ENCODE measurements at regions not wholly inside any gene's neighbourhood (a gene's known extent, or its start where the extent isn't known, plus 50 kb on each side); places are given as distances from the start of the nearest gene placed in this dataset.

GRCh38 chr6:28597217-28597835 is 71.6 kb downstream of the GPX5 start:
- peak in 1 of 3 donors; percentile 8 for DNase-seq
- H3K4me1 Mint-ChIP-seq = peaks cover 0 to 3% (median 0%) of the 10 kb centered on the region in 4 donors
- H3K27ac ChIP-seq (ENCODE audit: insufficient read depth, low read length, poor library complexity, severe bottlenecking) = no peak overlapping the region
- no peaks in the 10 kb centered on the region for H3K36me3 Mint-ChIP-seq
- no peak overlapping the region for H3K4me3 ChIP-seq (ENCODE audit: low read depth, low read length)
- no peaks in the 10 kb centered on the region for H3K4me1 ChIP-seq (ENCODE audit: control insufficient read depth, insufficient read depth, low read length, poor library complexity, severe bottlenecking)
- ATAC-seq (ENCODE audit: low read depth in 2 of 2) = no peak
- H3K27ac Mint-ChIP-seq = peak overlapping the region in 1 of 3 donors; percentile 38
- H3K27me3 Mint-ChIP-seq = peaks cover 41% of the 10 kb centered on the region
- no peaks in the 10 kb centered on the region for H3K36me3 ChIP-seq (ENCODE audit: control insufficient read depth, insufficient read depth, low read length)
- peaks cover 12% of the 10 kb centered on the region for H3K27me3 ChIP-seq (ENCODE audit: control insufficient read depth, insufficient read depth, low read length)
- peaks cover 0 to 10% (median 4%) of the 10 kb centered on the region in 7 donors for H3K9me3 Mint-ChIP-seq
- H3K4me3 Mint-ChIP-seq = no peak overlapping the region
- peaks cover 0 to 2% of the 10 kb centered on the region in 2 experiments for H3K9me3 ChIP-seq (ENCODE audit: control insufficient read depth in 2 of 2, low read length in 2 of 2)

DNA sequence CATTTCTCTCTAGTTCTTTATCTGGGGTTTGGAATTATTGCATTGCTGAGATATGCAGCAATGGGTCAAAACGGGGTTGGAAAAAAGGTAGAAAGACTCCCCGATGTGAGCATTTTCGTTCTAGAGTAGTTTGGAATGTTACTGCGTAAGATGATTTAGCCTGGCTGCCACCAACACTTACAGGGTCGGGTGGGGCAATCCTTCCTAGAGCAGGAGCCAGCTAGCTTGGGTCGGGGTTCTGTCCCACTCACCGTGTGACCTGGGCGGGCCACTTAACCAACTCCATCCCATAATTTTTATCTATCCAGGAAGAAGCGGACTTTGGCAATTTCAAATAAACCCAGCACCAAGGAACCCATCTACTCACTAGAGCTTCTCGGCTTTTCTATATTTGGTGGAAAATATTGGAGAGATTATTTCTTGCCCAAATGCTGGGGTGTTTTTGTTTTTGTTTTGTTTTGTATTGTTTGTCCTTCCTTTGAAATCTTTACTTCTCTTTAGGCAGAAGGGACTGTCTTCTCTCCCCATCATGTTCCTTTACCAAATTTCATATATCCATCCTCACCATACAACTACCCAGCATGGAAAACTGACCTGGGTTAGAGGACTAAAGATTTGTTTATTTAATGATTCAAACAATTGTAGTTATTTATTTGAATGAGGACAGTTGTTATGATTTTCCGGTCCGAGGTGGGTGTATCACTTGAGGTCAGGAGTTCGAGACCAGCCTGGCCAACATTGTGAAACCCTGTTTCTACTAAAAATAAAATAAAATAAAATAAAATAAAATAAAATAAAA is 72.4 kb downstream of the GPX5 start:
- Mint-ChIP-seq H3K27me3 (peaks cover 33% of the 10 kb centered on the region), H3K4me1 (peaks cover 0 to 3% (median 0%) of the 10 kb centered on the region in 4 donors), H3K36me3 (no peaks in the 10 kb centered on the region), H3K4me3 (no peak overlapping the region), H3K27ac (no peak overlapping the region), H3K9me3 (peaks cover 0 to 8% (median 3%) of the 10 kb centered on the region in 7 donors)
- ATAC-seq (ENCODE audit: low read depth in 2 of 2) (no peak), DNase-seq (no peak)
- peaks cover 0 to 2% of the 10 kb centered on the region in 2 experiments for H3K9me3 ChIP-seq (ENCODE audit: control insufficient read depth in 2 of 2, low read length in 2 of 2)
- no peak overlapping the region for H3K4me3 ChIP-seq (ENCODE audit: low read depth, low read length)
- no peak overlapping the region for H3K27ac ChIP-seq (ENCODE audit: insufficient read depth, low read length, poor library complexity, severe bottlenecking)
- no peaks in the 10 kb centered on the region for H3K4me1 ChIP-seq (ENCODE audit: control insufficient read depth, insufficient read depth, low read length, poor library complexity, severe bottlenecking)
- peaks cover 12% of the 10 kb centered on the region for H3K27me3 ChIP-seq (ENCODE audit: control insufficient read depth, insufficient read depth, low read length)
- no peaks in the 10 kb centered on the region for H3K36me3 ChIP-seq (ENCODE audit: control insufficient read depth, insufficient read depth, low read length)

DNA sequence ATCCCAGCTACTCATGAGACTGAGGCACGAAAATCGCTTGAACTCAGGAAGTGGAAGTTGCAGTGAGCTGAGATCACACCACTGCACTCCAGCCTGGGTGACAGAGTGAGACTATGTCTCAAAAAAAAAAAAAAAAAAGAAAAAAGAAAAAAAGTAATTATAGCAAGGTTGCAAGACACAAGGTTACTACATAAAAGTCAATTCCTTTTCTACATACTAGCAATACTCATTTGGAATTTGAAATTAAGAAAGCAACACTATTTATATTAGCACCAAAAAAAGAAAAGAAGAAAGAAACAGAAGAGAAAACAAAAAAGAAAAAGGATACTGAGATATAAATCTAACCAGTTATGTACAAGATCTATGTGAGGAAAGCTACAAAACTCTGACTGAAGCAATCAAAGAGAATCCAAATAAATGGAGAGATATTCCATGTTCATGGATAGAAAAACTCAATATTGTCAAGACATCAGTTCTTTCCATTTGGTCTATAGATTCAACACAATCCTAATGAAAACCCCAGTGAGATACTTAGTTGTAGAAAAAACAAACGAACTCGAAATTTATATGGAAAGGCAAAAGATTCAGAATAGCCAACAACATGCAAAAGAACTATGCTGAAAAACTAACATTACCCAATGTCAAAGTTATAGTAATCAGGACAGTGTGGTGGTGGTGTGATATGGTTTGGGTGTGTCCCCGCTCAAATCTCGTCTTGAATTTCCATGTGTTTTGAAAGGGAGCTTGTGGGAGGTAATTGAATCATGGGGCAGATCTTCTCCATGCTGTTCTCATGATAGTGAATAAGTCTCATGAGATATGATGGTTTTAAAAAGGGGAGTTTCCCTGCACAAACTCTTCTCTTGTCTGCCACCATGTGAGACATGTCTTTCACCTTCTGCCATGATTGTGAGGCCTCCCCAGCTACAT is 73.3 kb downstream of the GPX5 start:
- Histone ChIP-seq H3K9me3 (ENCODE audit: control insufficient read depth in 2 of 2, low read length in 2 of 2) (peaks cover 0 to 2% of the 10 kb centered on the region in 2 experiments), H3K36me3 (ENCODE audit: control insufficient read depth, insufficient read depth, low read length) (no peaks in the 10 kb centered on the region), H3K27ac (ENCODE audit: insufficient read depth, low read length, poor library complexity, severe bottlenecking) (no peak overlapping the region), H3K4me3 (ENCODE audit: low read depth, low read length) (no peak overlapping the region), H3K4me1 (ENCODE audit: control insufficient read depth, insufficient read depth, low read length, poor library complexity, severe bottlenecking) (no peaks in the 10 kb centered on the region), H3K27me3 (ENCODE audit: control insufficient read depth, insufficient read depth, low read length) (peaks cover 12% of the 10 kb centered on the region)
- H3K27me3 Mint-ChIP-seq = peaks cover 30% of the 10 kb centered on the region
- no peaks in the 10 kb centered on the region for H3K36me3 Mint-ChIP-seq
- no peak for ATAC-seq (ENCODE audit: low read depth in 2 of 2)
- H3K4me3 Mint-ChIP-seq = no peak overlapping the region
- no peak for DNase-seq
- H3K4me1 Mint-ChIP-seq = peaks cover 0 to 3% (median 0%) of the 10 kb centered on the region in 4 donors
- peaks cover 0 to 8% (median 3%) of the 10 kb centered on the region in 7 donors for H3K9me3 Mint-ChIP-seq
- no peak overlapping the region for H3K27ac Mint-ChIP-seq

- Histone ChIP-seq H3K9me3 (ENCODE audit: control insufficient read depth in 2 of 2, low read length in 2 of 2) (peaks cover 0 to 2% of the 10 kb centered on the region in 2 experiments), H3K4me3 (ENCODE audit: low read depth, low read length) (no peak overlapping the region), H3K27me3 (ENCODE audit: control insufficient read depth, insufficient read depth, low read length) (peaks cover 10% of the 10 kb centered on the region), H3K27ac (ENCODE audit: insufficient read depth, low read length, poor library complexity, severe bottlenecking) (no peak overlapping the region), H3K4me1 (ENCODE audit: control insufficient read depth, insufficient read depth, low read length, poor library complexity, severe bottlenecking) (no peaks in the 10 kb centered on the region), H3K36me3 (ENCODE audit: control insufficient read depth, insufficient read depth, low read length) (no peaks in the 10 kb centered on the region)
- DNase-seq (no peak), ATAC-seq (ENCODE audit: low read depth in 2 of 2) (no peak)
- peaks cover 0 to 8% (median 3%) of the 10 kb centered on the region in 7 donors for H3K9me3 Mint-ChIP-seq
- H3K27ac Mint-ChIP-seq = peak overlapping the region in 1 of 3 donors; percentile 66
- no peak overlapping the region for H3K4me3 Mint-ChIP-seq
- H3K4me1 Mint-ChIP-seq = peaks cover 0 to 3% (median 0%) of the 10 kb centered on the region in 4 donors
- peaks cover 23% of the 10 kb centered on the region for H3K27me3 Mint-ChIP-seq
- no peaks in the 10 kb centered on the region for H3K36me3 Mint-ChIP-seq
Observed at GRCh38 chr6:28600245-28600644, 74.6 kb downstream of the GPX5 start.

DNA sequence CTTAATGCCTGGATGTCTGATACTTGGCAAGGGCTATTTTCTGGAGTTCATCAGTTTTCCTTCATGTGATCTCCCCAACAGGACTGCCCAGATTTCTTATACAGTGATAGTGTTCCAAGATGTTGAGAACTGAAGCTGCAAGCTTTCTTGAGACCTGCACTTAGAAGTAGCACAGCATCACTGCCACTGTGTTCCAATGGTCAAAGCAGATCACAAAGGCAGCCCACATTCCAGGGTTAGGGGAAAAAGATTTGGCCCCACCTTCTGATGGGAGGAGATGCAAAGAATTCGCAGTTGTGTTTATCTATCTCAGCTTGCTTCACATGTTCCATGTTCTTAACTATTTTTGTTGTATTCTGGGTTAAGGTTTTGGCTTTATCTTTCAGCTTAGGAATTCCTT is 78.2 kb downstream of the GPX5 start:
- H3K27me3 Mint-ChIP-seq = peaks cover 15% of the 10 kb centered on the region
- no peak overlapping the region for H3K4me3 Mint-ChIP-seq
- no peak for ATAC-seq (ENCODE audit: low read depth in 2 of 2)

DNA sequence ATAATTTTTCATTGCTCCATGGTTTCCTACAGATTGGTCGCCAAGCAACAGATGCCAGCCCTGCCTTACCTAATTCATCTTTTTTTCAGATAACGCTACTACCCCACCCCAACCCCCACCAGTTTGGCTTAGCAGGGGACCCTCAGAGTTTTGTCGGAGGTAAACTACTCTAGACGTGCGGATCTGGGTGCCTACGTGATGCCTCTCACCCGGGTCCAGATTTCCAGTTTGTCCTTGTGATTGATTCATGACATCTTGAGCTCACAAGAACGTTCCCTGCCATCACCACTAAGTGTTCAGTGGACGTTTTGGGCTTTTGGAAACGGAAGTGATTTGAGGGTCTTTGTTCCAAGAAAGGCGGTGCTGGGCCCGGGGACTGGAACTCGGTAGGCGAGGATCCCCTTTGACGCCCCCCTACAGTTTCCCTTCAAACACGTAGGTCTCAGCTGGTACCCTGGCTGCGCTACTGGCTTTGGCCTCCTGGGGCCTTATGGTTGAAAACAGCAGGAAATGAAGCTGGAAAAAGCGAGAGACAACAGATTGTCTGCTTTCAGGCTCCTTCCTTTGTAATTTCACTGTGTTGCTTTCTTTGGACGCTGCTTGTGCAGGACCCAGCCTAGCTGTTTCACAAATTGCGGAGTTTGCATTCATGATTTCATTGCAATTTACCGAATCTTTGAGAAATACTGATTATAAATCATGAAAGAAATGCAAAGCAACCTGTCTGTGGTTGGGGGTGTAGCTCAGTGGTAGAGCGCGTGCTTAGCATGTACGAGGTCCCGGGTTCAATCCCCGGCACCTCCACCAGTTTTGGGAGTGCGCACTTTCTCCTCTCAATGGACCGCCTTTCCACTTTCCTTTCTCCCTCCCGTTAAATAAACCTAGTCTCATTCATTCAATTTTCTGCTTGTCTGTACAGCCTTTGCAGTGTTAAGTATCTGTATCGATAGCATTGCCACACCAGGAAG is 81.0 kb downstream of the GPX5 start:
- H3K36me3 ChIP-seq (ENCODE audit: control insufficient read depth, insufficient read depth, low read length) = no peaks in the 10 kb centered on the region
- peaks cover 0 to 9% (median 2%) of the 10 kb centered on the region in 4 donors for H3K4me1 Mint-ChIP-seq
- H3K9me3 ChIP-seq (ENCODE audit: control insufficient read depth in 2 of 2, low read length in 2 of 2) = no peaks in the 10 kb centered on the region
- ATAC-seq (ENCODE audit: low read depth in 2 of 2) (no peak), DNase-seq (peak in 2 of 3 donors; percentile 26 to 40)
- H3K4me3 Mint-ChIP-seq = peak overlapping the region in 2 of 4 donors; percentile 26 to 74
- peaks cover 25% of the 10 kb centered on the region for H3K27me3 Mint-ChIP-seq
- peak overlapping the region; percentile 37 for H3K4me3 ChIP-seq (ENCODE audit: low read depth, low read length)
- H3K36me3 Mint-ChIP-seq = no peaks in the 10 kb centered on the region
- H3K4me1 ChIP-seq (ENCODE audit: control insufficient read depth, insufficient read depth, low read length, poor library complexity, severe bottlenecking) = no peaks in the 10 kb centered on the region
- H3K27ac ChIP-seq (ENCODE audit: insufficient read depth, low read length, poor library complexity, severe bottlenecking) = no peak overlapping the region
- peaks cover 15% of the 10 kb centered on the region for H3K27me3 ChIP-seq (ENCODE audit: control insufficient read depth, insufficient read depth, low read length)
- H3K9me3 Mint-ChIP-seq = peaks cover 0 to 3% (median 0%) of the 10 kb centered on the region in 7 donors
- no peak overlapping the region for H3K27ac Mint-ChIP-seq

More for the DNA sequence above, 78.2 kb downstream of the GPX5 start:
- Histone ChIP-seq H3K27me3 (ENCODE audit: control insufficient read depth, insufficient read depth, low read length) (peaks cover 12% of the 10 kb centered on the region), H3K27ac (ENCODE audit: insufficient read depth, low read length, poor library complexity, severe bottlenecking) (no peak overlapping the region), H3K36me3 (ENCODE audit: control insufficient read depth, insufficient read depth, low read length) (no peaks in the 10 kb centered on the region), H3K9me3 (ENCODE audit: control insufficient read depth in 2 of 2, low read length in 2 of 2) (no peaks in the 10 kb centered on the region), H3K4me3 (ENCODE audit: low read depth, low read length) (no peak overlapping the region), H3K4me1 (ENCODE audit: control insufficient read depth, insufficient read depth, low read length, poor library complexity, severe bottlenecking) (no peaks in the 10 kb centered on the region)
- Mint-ChIP-seq H3K4me1 (peaks cover 0 to 9% (median 2%) of the 10 kb centered on the region in 4 donors), H3K27ac (no peak overlapping the region), H3K9me3 (peaks cover 0 to 7% (median 0%) of the 10 kb centered on the region in 7 donors), H3K36me3 (no peaks in the 10 kb centered on the region)
- no peak for DNase-seq

Data from CD4-positive, CD25-positive, alpha-beta regulatory T cell (primary cell).